ENCODE measurements at regions not wholly inside any gene's neighbourhood (a gene's known extent, or its start where the extent isn't known, plus 50 kb on each side); places are given as distances from the start of the nearest gene placed in this dataset.

GRCh38 chr1:213617133-213617532 lies 370.6 kb upstream of the PROX1 start:
- DNase-seq (no peak), FAIRE-seq (no peak)
- intact Hi-C loops (cut with DNase I), result no loop called here
- Histone ChIP-seq H3K27ac (ENCODE audit: low read depth in 2 of 2, low read length in 2 of 2) (no peak overlapping the region), H3K4me3 (ENCODE audit: low read length in 3 of 3) (no peak overlapping the region), H3K36me3 (ENCODE audit: control insufficient read depth in 2 of 3, insufficient read depth in 3 of 3, low read length in 3 of 3) (no peaks in the 10 kb centered on the region), H3K4me1 (ENCODE audit: control insufficient read depth in 2 of 3, insufficient read depth in 2 of 3, low read depth in 1 of 3, low read length in 3 of 3) (no peaks in the 10 kb centered on the region), H3K9me3 (ENCODE audit: control insufficient read depth in 2 of 3, insufficient read depth in 1 of 3, low read length in 3 of 3) (no peaks in the 10 kb centered on the region), H3K27me3 (ENCODE audit: control insufficient read depth, insufficient read depth, low read length) (no peaks in the 10 kb centered on the region), H3K9ac (ENCODE audit: low read length in 3 of 3) (no peak overlapping the region)
- TF ChIP-seq CTCF (IDR thresholded peaks at IDR 0.05; ENCODE audit: borderline replicate concordance, extremely low read depth, insufficient read depth), result no peak

DNA sequence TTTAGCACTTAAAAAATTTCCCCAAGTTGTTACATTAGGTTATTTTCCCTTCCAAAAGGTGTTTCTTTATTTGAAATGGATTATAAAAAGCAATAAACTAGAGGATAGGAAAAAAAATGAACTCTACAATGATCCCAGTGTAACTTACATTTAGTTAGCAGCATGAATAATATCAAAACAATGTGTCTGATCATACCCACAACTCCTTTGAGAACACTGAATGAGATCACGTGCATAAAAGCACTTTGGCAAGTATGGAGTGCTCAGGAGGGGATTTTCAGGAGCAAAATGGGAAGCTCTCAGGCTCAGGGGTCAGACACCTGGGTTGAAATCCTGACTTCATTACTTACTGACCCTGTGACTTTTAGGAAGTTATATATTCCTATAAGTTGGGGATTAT lies 369.7 kb upstream of the PROX1 start:
- H3K4me1 ChIP-seq (ENCODE audit: control insufficient read depth in 2 of 3, insufficient read depth in 2 of 3, low read depth in 1 of 3, low read length in 3 of 3), result no peaks in the 10 kb centered on the region
- no peak for FAIRE-seq
- H3K27ac ChIP-seq (ENCODE audit: low read depth in 2 of 2, low read length in 2 of 2), result no peak overlapping the region
- H3K36me3 ChIP-seq (ENCODE audit: control insufficient read depth in 2 of 3, insufficient read depth in 3 of 3, low read length in 3 of 3), result no peaks in the 10 kb centered on the region
- intact Hi-C loops (cut with DNase I), result no loop called here
- no peaks in the 10 kb centered on the region for H3K9me3 ChIP-seq (ENCODE audit: control insufficient read depth in 2 of 3, insufficient read depth in 1 of 3, low read length in 3 of 3)
- no peak overlapping the region for H3K4me3 ChIP-seq (ENCODE audit: low read length in 3 of 3)
- H3K9ac ChIP-seq (ENCODE audit: low read length in 3 of 3), result no peak overlapping the region
- H3K27me3 ChIP-seq (ENCODE audit: control insufficient read depth, insufficient read depth, low read length), result no peaks in the 10 kb centered on the region
- DNase-seq, result no peak
- TF ChIP-seq CTCF (IDR thresholded peaks at IDR 0.05; ENCODE audit: borderline replicate concordance, extremely low read depth, insufficient read depth), result no peak

- H3K4me3 ChIP-seq (ENCODE audit: low read length in 3 of 3), result no peak overlapping the region
- no peaks in the 10 kb centered on the region for H3K27me3 ChIP-seq (ENCODE audit: control insufficient read depth, insufficient read depth, low read length)
- intact Hi-C loops (cut with DNase I), result no loop called here
- no peak for DNase-seq
- H3K27ac ChIP-seq (ENCODE audit: low read depth in 2 of 2, low read length in 2 of 2), result no peak overlapping the region
- no peak overlapping the region for H3K9ac ChIP-seq (ENCODE audit: low read length in 3 of 3)
- no peaks in the 10 kb centered on the region for H3K4me1 ChIP-seq (ENCODE audit: control insufficient read depth in 2 of 3, insufficient read depth in 2 of 3, low read depth in 1 of 3, low read length in 3 of 3)
- FAIRE-seq, result no peak
- no peaks in the 10 kb centered on the region for H3K9me3 ChIP-seq (ENCODE audit: control insufficient read depth in 2 of 3, insufficient read depth in 1 of 3, low read length in 3 of 3)
- no peaks in the 10 kb centered on the region for H3K36me3 ChIP-seq (ENCODE audit: control insufficient read depth in 2 of 3, insufficient read depth in 3 of 3, low read length in 3 of 3)
- TF ChIP-seq CTCF (IDR thresholded peaks at IDR 0.05; ENCODE audit: borderline replicate concordance, extremely low read depth, insufficient read depth), result no peak
Observed at GRCh38 chr1:213619026-213619425, 368.7 kb upstream of the PROX1 start.

DNA sequence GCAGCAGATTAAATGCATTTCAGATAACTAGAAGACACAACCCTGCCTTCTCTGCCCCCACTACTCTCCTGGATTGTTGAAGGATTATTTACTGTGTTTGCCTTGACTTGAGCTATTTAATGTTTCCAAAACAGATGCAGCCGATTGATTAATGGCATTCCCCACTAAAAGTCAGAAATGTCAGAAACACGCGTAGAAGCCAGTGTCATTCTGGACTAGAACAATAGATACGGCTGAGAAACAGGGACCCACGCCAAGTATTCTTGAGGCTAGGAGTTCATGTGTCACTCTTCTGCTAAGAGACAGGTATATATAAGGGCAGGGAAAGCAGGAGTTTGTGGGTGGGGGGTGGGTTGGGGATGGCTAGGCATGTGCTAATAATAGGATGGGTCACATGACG lies 366.7 kb upstream of the PROX1 start:
- FAIRE-seq (no peak), DNase-seq (peak in 2 of 5 donors; percentile 35 to 56)
- no peaks in the 10 kb centered on the region for H3K4me1 ChIP-seq (ENCODE audit: control insufficient read depth in 2 of 3, insufficient read depth in 2 of 3, low read depth in 1 of 3, low read length in 3 of 3)
- H3K9me3 ChIP-seq (ENCODE audit: control insufficient read depth in 2 of 3, insufficient read depth in 1 of 3, low read length in 3 of 3), result no peaks in the 10 kb centered on the region
- no peak overlapping the region for H3K4me3 ChIP-seq (ENCODE audit: low read length in 3 of 3)
- TF ChIP-seq CTCF (IDR thresholded peaks at IDR 0.05; ENCODE audit: borderline replicate concordance, extremely low read depth, insufficient read depth), result no peak
- no peaks in the 10 kb centered on the region for H3K27me3 ChIP-seq (ENCODE audit: control insufficient read depth, insufficient read depth, low read length)
- H3K27ac ChIP-seq (ENCODE audit: low read depth in 2 of 2, low read length in 2 of 2), result no peak overlapping the region
- H3K9ac ChIP-seq (ENCODE audit: low read length in 3 of 3), result no peak overlapping the region
- intact Hi-C loops (cut with DNase I), result no loop called here
- H3K36me3 ChIP-seq (ENCODE audit: control insufficient read depth in 2 of 3, insufficient read depth in 3 of 3, low read length in 3 of 3), result no peaks in the 10 kb centered on the region

Measured in kidney (tissue), 13 donors.